Stimulated activated CD4-positive, alpha-beta T cell treated with anti-CD3 and anti-CD28 coated beads, Interleukin-4, amount 100 ng/mL, for 48 hours (primary cell): ENCODE measurements at regions not wholly inside any gene's neighbourhood (a gene's known extent, or its start where the extent isn't known, plus 50 kb on each side); places are given as distances from the start of the nearest gene placed in this dataset.

Experiments
- DNase-seq, 2 donors: peaks; one replicate each; pipeline ENCODE4 v3.0.0-alpha.2; 2020; ENCODE audit warnings: low read depth in 2 of 2

GRCh38 chr11:71076525-71077304 lies 175.7 kb downstream of the SHANK2 start:
- no peak for DNase-seq

GRCh38 chr11:71075871-71076420 lies 176.4 kb downstream of the SHANK2 start:
- no peak for DNase-seq

- no peak for DNase-seq
These were observed 177.2 kb downstream of the SHANK2 start for GRCh38 chr11:71075116-71075720.

GRCh38 chr11:71071736-71072509 lies 180.5 kb downstream of the SHANK2 start:
- no peak for DNase-seq

GRCh38 chr11:71070490-71071453 lies 181.6 kb downstream of the SHANK2 start:
- DNase-seq: no peak

- no peak for DNase-seq
These were observed 183.4 kb downstream of the SHANK2 start for GRCh38 chr11:71068963-71069362.

- no peak for DNase-seq
These were observed 184.6 kb downstream of the SHANK2 start for GRCh38 chr11:71067753-71068152.

GRCh38 chr11:71066311-71066710 lies 186.1 kb downstream of the SHANK2 start:
- no peak for DNase-seq

- no peak for DNase-seq
These were observed 186.5 kb downstream of the SHANK2 start for GRCh38 chr11:71065841-71066240.

- no peak for DNase-seq
These were observed 187.5 kb downstream of the SHANK2 start for GRCh38 chr11:71064702-71065515.

- no peak for DNase-seq
These were observed 188.2 kb downstream of the SHANK2 start for GRCh38 chr11:71064183-71064582.

GRCh38 chr11:71063129-71063528 lies 189.2 kb downstream of the SHANK2 start:
- no peak for DNase-seq

GRCh38 chr11:71062199-71062598 lies 190.2 kb downstream of the SHANK2 start:
- DNase-seq: no peak

GRCh38 chr11:71060391-71060791 lies 192.0 kb downstream of the SHANK2 start:
- no peak for DNase-seq

GRCh38 chr11:71059662-71060061 lies 192.7 kb downstream of the SHANK2 start:
- DNase-seq: no peak

- no peak for DNase-seq
These were observed 196.5 kb downstream of the SHANK2 start for GRCh38 chr11:71055925-71056324.
